LNCaP clone FGC (cell line): ENCODE measurements at regions not wholly inside any gene's neighbourhood (a gene's known extent, or its start where the extent isn't known, plus 50 kb on each side); places are given as distances from the start of the nearest gene placed in this dataset.

Experiments used
- DNase-seq: peaks from one replicate; pipeline ENCODE4 v3.0.0-alpha.2; 2011; ENCODE audit warnings: low read depth
- H3K4me3 ChIP-seq: 2 replicates; pipeline ENCODE4 v1.5.1; 2011; ENCODE audit warnings: mild to moderate bottlenecking, low read depth, low read length, control low read depth
- TF ChIP-seq, protein P1 (sequence below): IDR thresholded peaks from 2 replicates; pipeline ENCODE4 v1.5.1; 2012; ENCODE audit warnings: mild to moderate bottlenecking; ENCODE audit not compliant: control insufficient read depth, insufficient read depth; ENCODE audit errors: extremely low read depth

DNA sequence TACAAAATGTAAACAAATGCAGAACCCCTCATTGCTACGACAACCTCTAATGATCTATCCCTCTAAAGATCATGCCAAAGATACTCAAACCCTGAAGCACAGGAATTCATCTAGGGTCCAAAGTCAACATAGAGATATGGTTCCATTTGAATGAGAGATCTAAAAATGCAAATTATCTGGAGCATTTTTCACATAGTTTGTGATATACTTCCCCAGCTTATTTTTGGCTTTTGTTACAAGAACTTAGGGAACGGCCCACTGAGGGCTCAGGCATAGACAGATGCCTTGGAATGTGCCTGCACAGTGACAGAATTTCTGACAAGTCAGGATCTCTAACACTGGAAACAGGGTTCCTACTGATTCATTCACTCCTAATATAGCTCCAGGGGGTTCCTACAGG lies 258.9 kb upstream of the THBS1 start:
- no peak for DNase-seq
- TF ChIP-seq, protein P1, sequence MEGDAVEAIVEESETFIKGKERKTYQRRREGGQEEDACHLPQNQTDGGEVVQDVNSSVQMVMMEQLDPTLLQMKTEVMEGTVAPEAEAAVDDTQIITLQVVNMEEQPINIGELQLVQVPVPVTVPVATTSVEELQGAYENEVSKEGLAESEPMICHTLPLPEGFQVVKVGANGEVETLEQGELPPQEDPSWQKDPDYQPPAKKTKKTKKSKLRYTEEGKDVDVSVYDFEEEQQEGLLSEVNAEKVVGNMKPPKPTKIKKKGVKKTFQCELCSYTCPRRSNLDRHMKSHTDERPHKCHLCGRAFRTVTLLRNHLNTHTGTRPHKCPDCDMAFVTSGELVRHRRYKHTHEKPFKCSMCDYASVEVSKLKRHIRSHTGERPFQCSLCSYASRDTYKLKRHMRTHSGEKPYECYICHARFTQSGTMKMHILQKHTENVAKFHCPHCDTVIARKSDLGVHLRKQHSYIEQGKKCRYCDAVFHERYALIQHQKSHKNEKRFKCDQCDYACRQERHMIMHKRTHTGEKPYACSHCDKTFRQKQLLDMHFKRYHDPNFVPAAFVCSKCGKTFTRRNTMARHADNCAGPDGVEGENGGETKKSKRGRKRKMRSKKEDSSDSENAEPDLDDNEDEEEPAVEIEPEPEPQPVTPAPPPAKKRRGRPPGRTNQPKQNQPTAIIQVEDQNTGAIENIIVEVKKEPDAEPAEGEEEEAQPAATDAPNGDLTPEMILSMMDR: no peak
- H3K4me3 ChIP-seq: no peak overlapping the region

- H3K4me3 ChIP-seq: no peak overlapping the region
- no peak for DNase-seq
- TF ChIP-seq, protein P1: no peak
Observed at GRCh38 chr15:39323157-39323556, 257.7 kb upstream of the THBS1 start.

DNA sequence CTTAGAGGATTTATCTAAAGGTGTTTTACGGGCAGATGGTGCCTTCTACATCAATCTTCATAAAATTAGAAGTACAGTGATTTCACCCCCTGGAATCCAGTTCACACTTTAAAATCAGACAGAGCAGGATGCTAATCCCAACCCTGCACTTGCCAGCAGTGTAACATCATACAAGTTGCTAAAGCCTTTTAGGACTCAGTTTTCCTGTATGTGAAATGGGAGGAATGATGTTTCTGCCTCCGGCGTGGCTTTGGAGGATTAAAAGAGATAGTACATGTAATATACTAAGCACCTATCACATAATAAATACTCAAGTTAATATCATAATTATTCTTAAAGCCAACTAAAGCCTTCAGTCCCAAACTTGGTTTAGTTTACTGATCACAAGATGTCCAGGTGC lies 257.2 kb upstream of the THBS1 start:
- TF ChIP-seq, protein P1: no peak
- DNase-seq: no peak
- no peak overlapping the region for H3K4me3 ChIP-seq

GRCh38 chr15:39326306-39326975 lies 254.4 kb upstream of the THBS1 start:
- TF ChIP-seq, protein P1: no peak
- H3K4me3 ChIP-seq: no peak overlapping the region
- DNase-seq: no peak

GRCh38 chr15:39327005-39327730 lies 253.7 kb upstream of the THBS1 start:
- H3K4me3 ChIP-seq: no peak overlapping the region
- no peak for DNase-seq
- TF ChIP-seq, protein P1: no peak

DNA sequence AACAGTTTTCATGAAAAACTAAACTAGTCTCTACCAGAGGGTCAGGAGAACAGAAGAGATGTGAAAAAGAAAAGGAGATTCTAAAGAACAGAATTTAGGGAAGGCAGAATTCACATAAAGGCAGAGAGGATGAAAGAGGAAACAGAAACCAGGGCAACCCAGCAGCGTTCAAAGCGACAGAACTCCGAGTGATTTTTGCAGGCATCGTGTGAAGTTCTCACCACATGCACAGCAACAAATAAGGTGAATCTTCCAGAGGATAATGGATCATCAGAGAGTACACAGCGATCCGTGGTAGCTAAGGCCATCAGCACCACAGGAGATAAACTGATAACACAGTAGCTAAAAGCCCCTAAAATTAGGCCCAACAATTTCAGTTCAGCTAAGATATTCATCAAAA lies 250.8 kb upstream of the THBS1 start:
- H3K4me3 ChIP-seq: no peak overlapping the region
- DNase-seq: no peak
- TF ChIP-seq, protein P1: no peak

DNA sequence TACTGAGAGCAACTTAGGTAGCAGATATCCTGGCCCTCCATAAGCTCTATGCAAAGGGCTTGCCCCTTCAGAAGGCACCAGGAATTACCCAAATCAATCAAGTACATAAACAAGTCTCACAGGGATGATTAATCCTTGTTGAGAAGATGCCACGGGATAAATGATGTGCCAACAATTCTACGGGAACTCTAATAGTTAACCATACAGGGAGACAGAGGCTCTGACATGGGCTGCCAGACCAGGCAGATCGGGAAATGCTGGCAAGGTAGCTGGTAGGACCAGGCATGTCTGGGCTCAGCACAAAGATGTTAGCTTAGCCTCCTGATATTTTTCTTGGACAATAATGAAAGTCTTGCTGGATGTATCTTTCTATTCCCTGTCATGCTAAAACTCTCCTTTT lies 249.3 kb upstream of the THBS1 start:
- no peak for DNase-seq

More for the DNA sequence above, 249.3 kb upstream of the THBS1 start:
- no peak overlapping the region for H3K4me3 ChIP-seq
- TF ChIP-seq, protein P1: no peak
